ENCODE measurements at regions not wholly inside any gene's neighbourhood (a gene's known extent, or its start where the extent isn't known, plus 50 kb on each side); places are given as distances from the start of the nearest gene placed in this dataset.

GRCh38 chr9:95763983-95764382 lies 111.5 kb upstream of the ERCC6L2 start:
- no peak for TF ChIP-seq MTF1 (CRISPR knock-in tag; IDR thresholded peaks at IDR 0.05; ENCODE audit: borderline replicate concordance)
- TF ChIP-seq KDM4B (IDR thresholded peaks at IDR 0.05; ENCODE audit: borderline replicate concordance in 2 of 2, low read depth in 1 of 2): no peak
- TF ChIP-seq ZBTB43 (CRISPR knock-in tag; IDR thresholded peaks at IDR 0.05): no peak
- no peaks in the 10 kb centered on the region for H3K9me3 ChIP-seq (replicated peaks; ENCODE audit: control insufficient read depth, insufficient read depth, low read depth, low read length)
- no peak overlapping the region for H3K9ac ChIP-seq (ENCODE audit: insufficient read depth in 1 of 2, low read depth in 2 of 2, low read length in 2 of 2)
- no TSS peak for BruUV-seq (replicated peaks)
- H3K4me1 ChIP-seq (replicated peaks in 1 of 2; ENCODE audit: control insufficient read depth in 2 of 2, insufficient read depth in 2 of 2, low read length in 2 of 2): no peaks in the 10 kb centered on the region
- no peak overlapping the region for H3K27ac ChIP-seq (ENCODE audit: extremely low read depth, low read depth, low read length)
- H3K9me1 ChIP-seq (ENCODE audit: control insufficient read depth, insufficient read depth, low read length): no peaks in the 10 kb centered on the region
- peaks cover 5 to 29% of the 10 kb centered on the region in 2 experiments; a peak in 4 of 5 replicates for H3K27me3 ChIP-seq (ENCODE audit: control insufficient read depth in 2 of 2, insufficient read depth in 2 of 2, low read length in 2 of 2)
- FAIRE-seq: no peak
- no peak overlapping the region for H2AFZ ChIP-seq (ENCODE audit: low read depth, low read length)
- no peak for DNase-seq (ENCODE audit: extremely low read depth in 1 of 4, low spot score in 3 of 4)
- ChIA-PET POLR2A (interaction anchor here (0.7 kb wide), 1 partner anchor 447 kb away, joined by 3 read pairs; no protein-coding TSS in a partner anchor), CTCF (ENCODE audit: low intra/inter-chr PET ratio) (no interaction called here)
- intact Hi-C loops (cut with micrococcal nuclease): no loop called here
- H3K79me2 ChIP-seq (ENCODE audit: control insufficient read depth, insufficient read depth, low read length): no peaks in the 10 kb centered on the region
- no peak overlapping the region for H3K4me2 ChIP-seq (ENCODE audit: insufficient read depth, low read length)
- in situ Hi-C loops (cut with MboI): no loop called here
- 14% methylated on average over 1 of the region's 2 CpGs for WGBS (ENCODE audit: insufficient coverage, low coverage, missing lambda C conversion rate)
- no peaks in the 10 kb centered on the region for H3K36me3 ChIP-seq (ENCODE audit: control insufficient read depth, insufficient read depth, low read length)
- H4K20me1 ChIP-seq (replicated peaks; ENCODE audit: control insufficient read depth, insufficient read depth, low read length): no peaks in the 10 kb centered on the region
- H3K4me3 ChIP-seq: no peak overlapping the region
- ATAC-seq: no peak

GRCh38 chr9:95763006-95763405 lies 112.5 kb upstream of the ERCC6L2 start:
- BruUV-seq (replicated peaks): no TSS peak
- TF ChIP-seq FOS (IDR thresholded peaks at IDR 0.05; ENCODE audit: extremely low read depth, insufficient read length) (no peak), ZKSCAN1 (IDR thresholded peaks at IDR 0.05; ENCODE audit: low read depth, low read length) (peak; percentile 98), MEIS2 (IDR thresholded peaks at IDR 0.05; ENCODE audit: partially characterized antibody) (peak; percentile 13), RAD51 (IDR thresholded peaks at IDR 0.05; ENCODE audit: borderline replicate concordance, low read depth) (no peak), ZNF146 (CRISPR knock-in tag; IDR thresholded peaks at IDR 0.05; ENCODE audit: unreplicated experiment) (no peak), ADNP (tag; IDR thresholded peaks at IDR 0.05) (0 out of 2 replicates have a peak, but pooled peaks have one; percentile 20)
- ATAC-seq: no peak
- WGBS (ENCODE audit: insufficient coverage, low coverage, missing lambda C conversion rate): 4% methylated on average over 3 of the region's 3 CpGs
- peaks cover 5 to 29% of the 10 kb centered on the region in 2 experiments; a peak in 4 of 5 replicates for H3K27me3 ChIP-seq (ENCODE audit: control insufficient read depth in 2 of 2, insufficient read depth in 2 of 2, low read length in 2 of 2)
- intact Hi-C loops (cut with micrococcal nuclease): no loop called here
- H3K27ac ChIP-seq (ENCODE audit: extremely low read depth, low read depth, low read length): no peak overlapping the region
- CTCF ChIA-PET (ENCODE audit: low intra/inter-chr PET ratio): no interaction called here
- H2AFZ ChIP-seq (ENCODE audit: low read depth, low read length): no peak overlapping the region
- no peak overlapping the region for H3K9ac ChIP-seq (ENCODE audit: insufficient read depth in 1 of 2, low read depth in 2 of 2, low read length in 2 of 2)
- H3K4me3 ChIP-seq: no peak overlapping the region
- H3K9me1 ChIP-seq (ENCODE audit: control insufficient read depth, insufficient read depth, low read length): no peaks in the 10 kb centered on the region
- FAIRE-seq: no peak
- no peaks in the 10 kb centered on the region for H3K79me2 ChIP-seq (ENCODE audit: control insufficient read depth, insufficient read depth, low read length)
- POLR2A ChIA-PET: interaction anchor here (0.7 kb wide), 1 partner anchor 446 kb away, joined by 3 read pairs; no protein-coding TSS in a partner anchor
- no peaks in the 10 kb centered on the region for H4K20me1 ChIP-seq (replicated peaks; ENCODE audit: control insufficient read depth, insufficient read depth, low read length)
- DNase-seq (ENCODE audit: extremely low read depth in 1 of 4, low spot score in 3 of 4): no peak
- H3K4me1 ChIP-seq (replicated peaks in 1 of 2; ENCODE audit: control insufficient read depth in 2 of 2, insufficient read depth in 2 of 2, low read length in 2 of 2): no peaks in the 10 kb centered on the region
- no peak overlapping the region for H3K4me2 ChIP-seq (ENCODE audit: insufficient read depth, low read length)
- H3K9me3 ChIP-seq (replicated peaks; ENCODE audit: control insufficient read depth, insufficient read depth, low read depth, low read length): no peaks in the 10 kb centered on the region
- in situ Hi-C loops (cut with MboI): no loop called here
- no peaks in the 10 kb centered on the region for H3K36me3 ChIP-seq (ENCODE audit: control insufficient read depth, insufficient read depth, low read length)

Measured in K562 (cell line).